Left kidney (tissue), 1 donor: ENCODE measurements at regions not wholly inside any gene's neighbourhood (a gene's known extent, or its start where the extent isn't known, plus 50 kb on each side); places are given as distances from the start of the nearest gene placed in this dataset.

Experiments
- DNase-seq: peaks from one replicate; pipeline ENCODE4 v3.0.0-alpha.2; 2013

GRCh38 chr13:104414771-104415170 lies 1348.6 kb upstream of the SLC10A2 start:
- peak; percentile 1 for DNase-seq

GRCh38 chr13:104414181-104414580 lies 1348.0 kb upstream of the SLC10A2 start:
- no peak for DNase-seq

- no peak for DNase-seq
Measured at GRCh38 chr13:104411141-104411765, 1345.0 kb upstream of the SLC10A2 start.

- DNase-seq = no peak
Measured at GRCh38 chr13:104408733-104409132, 1342.5 kb upstream of the SLC10A2 start.

GRCh38 chr13:104404325-104404724 lies 1338.1 kb upstream of the SLC10A2 start:
- no peak for DNase-seq

- DNase-seq = no peak
Measured at GRCh38 chr13:104389691-104390090, 1323.5 kb upstream of the SLC10A2 start.

- DNase-seq = no peak
Measured at GRCh38 chr13:104387510-104387909, 1321.3 kb upstream of the SLC10A2 start.

GRCh38 chr13:104385404-104385803 lies 1319.2 kb upstream of the SLC10A2 start:
- no peak for DNase-seq

- DNase-seq = no peak
Measured at GRCh38 chr13:104382951-104383350, 1316.7 kb upstream of the SLC10A2 start.

- no peak for DNase-seq
Measured at GRCh38 chr13:104376588-104376987, 1310.4 kb upstream of the SLC10A2 start.

GRCh38 chr13:104375614-104376013 lies 1309.4 kb upstream of the SLC10A2 start:
- no peak for DNase-seq

GRCh38 chr13:104372095-104372655 lies 1306.0 kb upstream of the SLC10A2 start:
- DNase-seq = no peak

GRCh38 chr13:104365430-104365829 lies 1299.2 kb upstream of the SLC10A2 start:
- DNase-seq = no peak

- DNase-seq = no peak
Measured at GRCh38 chr13:104357672-104358354, 1291.6 kb upstream of the SLC10A2 start.

GRCh38 chr13:104357174-104357573 lies 1291.0 kb upstream of the SLC10A2 start:
- peak; percentile 8 for DNase-seq

GRCh38 chr13:104355041-104355670 lies 1288.9 kb upstream of the SLC10A2 start:
- no peak for DNase-seq

- DNase-seq = no peak
Measured at GRCh38 chr13:104327211-104327610, 1261.0 kb upstream of the SLC10A2 start.

- DNase-seq = no peak
Measured at GRCh38 chr13:104326523-104326922, 1260.3 kb upstream of the SLC10A2 start.

GRCh38 chr13:104321756-104322155 lies 1255.5 kb upstream of the SLC10A2 start:
- DNase-seq = no peak

- no peak for DNase-seq
Measured at GRCh38 chr13:104320446-104320845, 1254.2 kb upstream of the SLC10A2 start.

GRCh38 chr13:104318121-104318520 lies 1251.9 kb upstream of the SLC10A2 start:
- DNase-seq = peak; percentile 53

- DNase-seq = no peak
Measured at GRCh38 chr13:104315606-104316005, 1249.4 kb upstream of the SLC10A2 start.

GRCh38 chr13:104314926-104315535 lies 1248.8 kb upstream of the SLC10A2 start:
- DNase-seq = no peak
